ENCODE measurements at regions not wholly inside any gene's neighbourhood (a gene's known extent, or its start where the extent isn't known, plus 50 kb on each side); places are given as distances from the start of the nearest gene placed in this dataset.

DNA sequence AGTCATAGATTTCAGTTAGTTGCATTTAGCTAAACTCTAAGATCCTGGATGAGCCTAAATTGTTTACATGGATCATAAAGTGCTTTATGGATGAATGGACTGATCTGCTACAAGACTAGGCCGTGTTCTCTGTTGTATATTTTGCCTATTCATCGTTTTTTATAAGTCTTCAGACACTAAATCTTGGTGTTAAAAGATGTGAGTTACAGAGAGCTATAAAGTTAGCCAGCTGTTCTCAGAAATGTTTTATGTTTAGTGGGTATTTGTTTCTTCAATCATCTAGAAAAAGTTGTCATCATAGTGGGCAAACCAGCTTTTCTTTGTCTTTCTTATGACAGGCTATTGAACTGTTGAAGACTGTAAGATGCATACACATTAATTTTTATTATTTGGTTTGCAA lies 585.8 kb upstream of the SEMA6A start:
- TF ChIP-seq, protein P1, sequence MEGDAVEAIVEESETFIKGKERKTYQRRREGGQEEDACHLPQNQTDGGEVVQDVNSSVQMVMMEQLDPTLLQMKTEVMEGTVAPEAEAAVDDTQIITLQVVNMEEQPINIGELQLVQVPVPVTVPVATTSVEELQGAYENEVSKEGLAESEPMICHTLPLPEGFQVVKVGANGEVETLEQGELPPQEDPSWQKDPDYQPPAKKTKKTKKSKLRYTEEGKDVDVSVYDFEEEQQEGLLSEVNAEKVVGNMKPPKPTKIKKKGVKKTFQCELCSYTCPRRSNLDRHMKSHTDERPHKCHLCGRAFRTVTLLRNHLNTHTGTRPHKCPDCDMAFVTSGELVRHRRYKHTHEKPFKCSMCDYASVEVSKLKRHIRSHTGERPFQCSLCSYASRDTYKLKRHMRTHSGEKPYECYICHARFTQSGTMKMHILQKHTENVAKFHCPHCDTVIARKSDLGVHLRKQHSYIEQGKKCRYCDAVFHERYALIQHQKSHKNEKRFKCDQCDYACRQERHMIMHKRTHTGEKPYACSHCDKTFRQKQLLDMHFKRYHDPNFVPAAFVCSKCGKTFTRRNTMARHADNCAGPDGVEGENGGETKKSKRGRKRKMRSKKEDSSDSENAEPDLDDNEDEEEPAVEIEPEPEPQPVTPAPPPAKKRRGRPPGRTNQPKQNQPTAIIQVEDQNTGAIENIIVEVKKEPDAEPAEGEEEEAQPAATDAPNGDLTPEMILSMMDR (IDR thresholded peaks at IDR 0.05), result no peak
- TF ChIP-seq POLR2AphosphoS5 (IDR thresholded peaks at IDR 0.05), result no peak
